Muscle layer of colon (tissue), 2 donors: ENCODE measurements at regions not wholly inside any gene's neighbourhood (a gene's known extent, or its start where the extent isn't known, plus 50 kb on each side); places are given as distances from the start of the nearest gene placed in this dataset.

Source experiments
- H3K27ac ChIP-seq: one replicate; pipeline ENCODE4 v1.7.0; 2013; ENCODE audit warnings: low read depth, mild to moderate bottlenecking, low read length, moderate library complexity
- H3K27me3 ChIP-seq, 2 donors: one replicate each; pipeline ENCODE4 v1.7.0; 2013; ENCODE audit warnings: low read length in 2 of 2, mild to moderate bottlenecking in 2 of 2; ENCODE audit not compliant: insufficient read depth in 2 of 2, control insufficient read depth in 1 of 2
- H3K36me3 ChIP-seq: one replicate; pipeline ENCODE4 v1.7.0; 2013; ENCODE audit warnings: mild to moderate bottlenecking, low read length; ENCODE audit not compliant: insufficient read depth
- H3K4me1 ChIP-seq: one replicate; pipeline ENCODE4 v1.7.0; 2013; ENCODE audit warnings: mild to moderate bottlenecking, low read length; ENCODE audit not compliant: insufficient read depth
- H3K4me3 ChIP-seq, 2 donors: one replicate each; pipeline ENCODE4 v1.7.0; 2013; ENCODE audit warnings: low read length in 2 of 2, low read depth in 1 of 2, mild to moderate bottlenecking in 1 of 2, moderate library complexity in 1 of 2
- H3K9ac ChIP-seq: one replicate; pipeline ENCODE4 v1.7.0; 2013; ENCODE audit warnings: low read length
- H3K9me3 ChIP-seq: one replicate; pipeline ENCODE4 v1.7.0; 2013; ENCODE audit warnings: mild to moderate bottlenecking, low read length
- donor health status: abdominal sarcoma.
- donor health status: Adenocarcinoma of cecum.

GRCh38 chr2:64312622-64313397, 141.2 kb upstream of the LGALSL start:
- no peak overlapping the region for H3K27ac ChIP-seq
- H3K36me3 ChIP-seq = no peaks in the 10 kb centered on the region
- H3K4me3 ChIP-seq = no peak overlapping the region
- H3K4me1 ChIP-seq = peaks cover 15% of the 10 kb centered on the region
- no peaks in the 10 kb centered on the region for H3K27me3 ChIP-seq
- no peak overlapping the region for H3K9ac ChIP-seq
- no peaks in the 10 kb centered on the region for H3K9me3 ChIP-seq

- no peaks in the 10 kb centered on the region for H3K9me3 ChIP-seq
- H3K27me3 ChIP-seq = no peaks in the 10 kb centered on the region
- no peak overlapping the region for H3K4me3 ChIP-seq
- H3K36me3 ChIP-seq = no peaks in the 10 kb centered on the region
- H3K27ac ChIP-seq = no peak overlapping the region
- no peak overlapping the region for H3K9ac ChIP-seq
- peaks cover 15% of the 10 kb centered on the region for H3K4me1 ChIP-seq
Observed at GRCh38 chr2:64313398-64313723, 140.6 kb upstream of the LGALSL start.

GRCh38 chr2:64315291-64315960, 138.5 kb upstream of the LGALSL start:
- H3K27ac ChIP-seq = no peak overlapping the region
- H3K9me3 ChIP-seq = no peaks in the 10 kb centered on the region

GRCh38 chr2:64317707-64318475, 136.1 kb upstream of the LGALSL start:
- H3K4me3 ChIP-seq = no peak overlapping the region
- no peak overlapping the region for H3K27ac ChIP-seq
- no peaks in the 10 kb centered on the region for H3K27me3 ChIP-seq
- H3K9me3 ChIP-seq = no peaks in the 10 kb centered on the region
- H3K36me3 ChIP-seq = no peaks in the 10 kb centered on the region
- H3K9ac ChIP-seq = no peak overlapping the region
- H3K4me1 ChIP-seq = no peaks in the 10 kb centered on the region

More at GRCh38 chr2:64315291-64315960, 138.5 kb upstream of the LGALSL start:
- Histone ChIP-seq H3K27me3 (no peaks in the 10 kb centered on the region), H3K4me3 (no peak overlapping the region), H3K4me1 (peaks cover 15% of the 10 kb centered on the region), H3K36me3 (no peaks in the 10 kb centered on the region), H3K9ac (no peak overlapping the region)

- no peaks in the 10 kb centered on the region for H3K4me1 ChIP-seq
- H3K9me3 ChIP-seq = no peaks in the 10 kb centered on the region
- H3K27me3 ChIP-seq = no peaks in the 10 kb centered on the region
- no peak overlapping the region for H3K9ac ChIP-seq
- H3K27ac ChIP-seq = no peak overlapping the region
- H3K36me3 ChIP-seq = no peaks in the 10 kb centered on the region
- no peak overlapping the region for H3K4me3 ChIP-seq
Observed at GRCh38 chr2:64318476-64318748, 135.6 kb upstream of the LGALSL start.

- H3K27me3 ChIP-seq = no peaks in the 10 kb centered on the region
- no peak overlapping the region for H3K9ac ChIP-seq
- H3K36me3 ChIP-seq = no peaks in the 10 kb centered on the region
- H3K9me3 ChIP-seq = no peaks in the 10 kb centered on the region
- H3K4me3 ChIP-seq = no peak overlapping the region
- H3K4me1 ChIP-seq = no peaks in the 10 kb centered on the region
- H3K27ac ChIP-seq = no peak overlapping the region
Observed at GRCh38 chr2:64319896-64320295, 134.1 kb upstream of the LGALSL start.

- no peak overlapping the region for H3K27ac ChIP-seq
- H3K27me3 ChIP-seq = no peaks in the 10 kb centered on the region
- no peaks in the 10 kb centered on the region for H3K36me3 ChIP-seq
- H3K4me1 ChIP-seq = no peaks in the 10 kb centered on the region
- no peak overlapping the region for H3K4me3 ChIP-seq
- no peak overlapping the region for H3K9ac ChIP-seq
- no peaks in the 10 kb centered on the region for H3K9me3 ChIP-seq
Observed at GRCh38 chr2:64322433-64322832, 131.5 kb upstream of the LGALSL start.

- Histone ChIP-seq H3K4me3 (no peak overlapping the region), H3K9ac (no peak overlapping the region), H3K36me3 (no peaks in the 10 kb centered on the region), H3K4me1 (peaks cover 7% of the 10 kb centered on the region), H3K9me3 (no peaks in the 10 kb centered on the region), H3K27ac (no peak overlapping the region), H3K27me3 (no peaks in the 10 kb centered on the region)
Observed at GRCh38 chr2:64323197-64323596, 130.8 kb upstream of the LGALSL start.

- H3K4me1 ChIP-seq = peaks cover 21% of the 10 kb centered on the region
- H3K27me3 ChIP-seq = no peaks in the 10 kb centered on the region
- H3K36me3 ChIP-seq = no peaks in the 10 kb centered on the region
- no peaks in the 10 kb centered on the region for H3K9me3 ChIP-seq
- H3K27ac ChIP-seq = no peak overlapping the region
- H3K4me3 ChIP-seq = no peak overlapping the region
- H3K9ac ChIP-seq = no peak overlapping the region
Observed at GRCh38 chr2:64324746-64325410, 129.1 kb upstream of the LGALSL start.

- Histone ChIP-seq H3K36me3 (no peaks in the 10 kb centered on the region), H3K9me3 (no peaks in the 10 kb centered on the region), H3K4me1 (peaks cover 27% of the 10 kb centered on the region), H3K27ac (no peak overlapping the region), H3K9ac (no peak overlapping the region), H3K4me3 (no peak overlapping the region), H3K27me3 (no peaks in the 10 kb centered on the region)
Observed at GRCh38 chr2:64325477-64325851, 128.5 kb upstream of the LGALSL start.

GRCh38 chr2:64325852-64326577, 127.9 kb upstream of the LGALSL start:
- no peaks in the 10 kb centered on the region for H3K36me3 ChIP-seq
- H3K27me3 ChIP-seq = no peaks in the 10 kb centered on the region
- H3K4me3 ChIP-seq = no peak overlapping the region
- H3K4me1 ChIP-seq = peaks cover 33% of the 10 kb centered on the region
- no peak overlapping the region for H3K9ac ChIP-seq
- no peak overlapping the region for H3K27ac ChIP-seq
- H3K9me3 ChIP-seq = no peaks in the 10 kb centered on the region
